Natural killer cell (primary cell): ENCODE measurements at regions not wholly inside any gene's neighbourhood (a gene's known extent, or its start where the extent isn't known, plus 50 kb on each side); places are given as distances from the start of the nearest gene placed in this dataset.

Experiments used
- ATAC-seq, 3 donors: fragments of 150-1000 bp in 2 of 3; fragments of 200-7000 bp in 1 of 3; cut with Tn5 transposase; 1 replicate in 1 of 3; 2 replicates in 2 of 3; pipeline ENCODE4 v1.10.0; 2021; ENCODE audit warnings: mild to moderate bottlenecking in 2 of 3, moderate library complexity in 2 of 3
- DNase-seq, 2 donors: peaks; one replicate each; pipeline versions ENCODE4 v3.0.0 to v3.0.0-alpha.2; 2013 to 2021; ENCODE audit warnings: mixed read lengths in 1 of 2
- H3K27ac ChIP-seq: one replicate; pipeline ENCODE4 v1.5.1; 2013; ENCODE audit warnings: mild to moderate bottlenecking, low read length
- H3K27me3 ChIP-seq: one replicate; pipeline ENCODE4 v1.6.1; 2013; ENCODE audit warnings: low read length; ENCODE audit not compliant: control insufficient read depth, insufficient read depth
- H3K36me3 ChIP-seq: one replicate; pipeline ENCODE4 v1.6.1; 2013; ENCODE audit warnings: low read length; ENCODE audit not compliant: control insufficient read depth, insufficient read depth
- H3K4me1 ChIP-seq: one replicate; pipeline ENCODE4 v1.6.1; 2013; ENCODE audit warnings: low read length; ENCODE audit not compliant: control insufficient read depth, insufficient read depth
- H3K4me3 ChIP-seq: one replicate; pipeline ENCODE4 v1.5.1; 2013; ENCODE audit warnings: low read length
- H3K9me3 ChIP-seq: one replicate; pipeline ENCODE4 v1.6.1; 2013; ENCODE audit warnings: low read length; ENCODE audit not compliant: control insufficient read depth, insufficient read depth
- H3K27ac Mint-ChIP-seq, 2 donors: one replicate each; pipeline ENCODE4 v1.8.0; 2022; ENCODE audit warnings: mild to moderate bottlenecking in 2 of 2, mixed read lengths in 2 of 2, moderate library complexity in 1 of 2
- H3K27me3 Mint-ChIP-seq, 2 donors: one replicate each; pipeline ENCODE4 v1.8.0; 2022; ENCODE audit warnings: low read depth in 2 of 2, mixed read lengths in 2 of 2
- H3K36me3 Mint-ChIP-seq: one replicate; pipeline ENCODE4 v1.8.0; 2022; ENCODE audit warnings: mixed read lengths
- H3K4me1 Mint-ChIP-seq, 2 donors: one replicate each; pipeline ENCODE4 v1.8.0; 2022; ENCODE audit warnings: mixed read lengths in 2 of 2
- H3K4me3 Mint-ChIP-seq: one replicate; pipeline ENCODE4 v1.8.0; 2022; ENCODE audit warnings: mild to moderate bottlenecking, moderate library complexity, mixed read lengths
- H3K9me3 Mint-ChIP-seq, 2 donors: one replicate each; pipeline ENCODE4 v1.8.0; 2022; ENCODE audit warnings: mixed read lengths in 2 of 2
- WGBS: methylation state at CpG from one replicate; pipeline ENCODE4 v1.1.7; 2013; ENCODE audit warnings: missing lambda C conversion rate; ENCODE audit not compliant: insufficient coverage; 5-methylcytosine and 5-hydroxymethylcytosine counted together
- intact Hi-C: fragments of 100-400 bp; cut with micrococcal nuclease; formaldehyde crosslinking; loops from one replicate; pipeline ENCODE4 v1.14.2; 2022
- TF ChIP-seq, protein P1 (sequence below): fragments of 200-600 bp; IDR thresholded peaks from one replicate; pipeline ENCODE4 v1.8.0; 2022; ENCODE audit warnings: antibody characterized with exemption

DNA sequence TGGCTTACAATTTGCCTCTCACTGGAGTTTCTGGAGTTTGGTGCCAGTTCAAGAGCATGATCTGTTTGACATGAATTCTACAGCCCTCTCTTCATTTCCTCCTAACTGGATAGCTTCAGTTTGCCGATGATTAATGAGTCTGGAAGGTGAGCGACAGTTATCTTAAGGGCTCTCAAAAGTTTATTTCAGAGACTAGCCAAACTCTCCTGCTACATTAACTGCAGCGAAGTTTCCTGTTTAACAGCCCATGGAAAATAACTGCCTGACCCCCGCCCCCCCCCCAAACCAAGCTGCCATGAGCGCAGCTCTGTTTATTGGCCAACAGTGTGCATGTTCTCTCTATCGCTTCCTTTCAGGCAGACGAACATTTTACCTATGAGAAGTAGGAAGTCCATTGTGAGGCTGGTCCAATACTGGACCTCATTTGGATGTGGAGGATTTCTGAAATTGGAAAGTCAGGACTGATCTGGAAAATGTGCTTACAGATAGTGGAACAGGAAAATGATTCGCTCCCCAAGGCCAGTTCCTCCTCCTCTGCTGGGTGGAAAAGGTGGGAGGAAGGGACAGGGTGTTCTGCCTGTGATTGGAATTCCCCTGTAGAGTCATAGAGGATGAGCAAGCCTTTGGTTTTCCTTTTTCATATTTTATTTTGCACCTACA, 522.2 kb upstream of the JAG1 start:
- Mint-ChIP-seq H3K4me3 (no peak overlapping the region), H3K36me3 (no peaks in the 10 kb centered on the region), H3K9me3 (peaks cover 0 to 3% of the 10 kb centered on the region in 2 donors), H3K27me3 (peaks cover 0 to 3% of the 10 kb centered on the region in 2 donors), H3K4me1 (no peaks in the 10 kb centered on the region), H3K27ac (no peak overlapping the region)
- no peaks in the 10 kb centered on the region for H3K36me3 ChIP-seq
- 86% methylated on average over 7 of the region's 8 CpGs for whole genome bisulfite sequencing
- H3K9me3 ChIP-seq = no peaks in the 10 kb centered on the region
- H3K4me1 ChIP-seq = no peaks in the 10 kb centered on the region
- no peak overlapping the region for H3K4me3 ChIP-seq
- ATAC-seq (no peak), DNase-seq (no peak)
- TF ChIP-seq, protein P1, sequence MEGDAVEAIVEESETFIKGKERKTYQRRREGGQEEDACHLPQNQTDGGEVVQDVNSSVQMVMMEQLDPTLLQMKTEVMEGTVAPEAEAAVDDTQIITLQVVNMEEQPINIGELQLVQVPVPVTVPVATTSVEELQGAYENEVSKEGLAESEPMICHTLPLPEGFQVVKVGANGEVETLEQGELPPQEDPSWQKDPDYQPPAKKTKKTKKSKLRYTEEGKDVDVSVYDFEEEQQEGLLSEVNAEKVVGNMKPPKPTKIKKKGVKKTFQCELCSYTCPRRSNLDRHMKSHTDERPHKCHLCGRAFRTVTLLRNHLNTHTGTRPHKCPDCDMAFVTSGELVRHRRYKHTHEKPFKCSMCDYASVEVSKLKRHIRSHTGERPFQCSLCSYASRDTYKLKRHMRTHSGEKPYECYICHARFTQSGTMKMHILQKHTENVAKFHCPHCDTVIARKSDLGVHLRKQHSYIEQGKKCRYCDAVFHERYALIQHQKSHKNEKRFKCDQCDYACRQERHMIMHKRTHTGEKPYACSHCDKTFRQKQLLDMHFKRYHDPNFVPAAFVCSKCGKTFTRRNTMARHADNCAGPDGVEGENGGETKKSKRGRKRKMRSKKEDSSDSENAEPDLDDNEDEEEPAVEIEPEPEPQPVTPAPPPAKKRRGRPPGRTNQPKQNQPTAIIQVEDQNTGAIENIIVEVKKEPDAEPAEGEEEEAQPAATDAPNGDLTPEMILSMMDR = no peak
- H3K27ac ChIP-seq = no peak overlapping the region
- intact Hi-C loops = no loop called here
- no peaks in the 10 kb centered on the region for H3K27me3 ChIP-seq

DNA sequence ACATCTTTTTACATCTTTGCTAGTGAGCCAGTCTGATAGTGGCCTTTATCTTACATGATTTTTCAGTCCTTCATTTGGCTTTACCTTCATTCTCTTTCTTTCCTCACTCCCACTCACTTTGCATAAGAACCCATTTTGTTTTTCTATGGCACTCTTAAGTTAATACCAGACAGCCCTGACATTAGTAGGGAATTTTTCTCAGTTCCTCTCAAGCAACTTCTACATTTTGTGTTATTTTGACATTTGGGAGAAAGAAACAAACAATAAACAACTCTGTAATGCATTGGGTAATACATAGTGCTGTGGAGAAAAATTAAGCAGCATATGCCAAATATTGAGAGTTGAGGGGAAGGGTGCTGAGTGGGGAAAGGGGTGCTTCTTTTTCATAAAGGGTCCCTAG, 524.1 kb upstream of the JAG1 start:
- TF ChIP-seq, protein P1 = no peak
- H3K4me1 Mint-ChIP-seq = no peaks in the 10 kb centered on the region
- H3K27me3 ChIP-seq = no peaks in the 10 kb centered on the region

DNA sequence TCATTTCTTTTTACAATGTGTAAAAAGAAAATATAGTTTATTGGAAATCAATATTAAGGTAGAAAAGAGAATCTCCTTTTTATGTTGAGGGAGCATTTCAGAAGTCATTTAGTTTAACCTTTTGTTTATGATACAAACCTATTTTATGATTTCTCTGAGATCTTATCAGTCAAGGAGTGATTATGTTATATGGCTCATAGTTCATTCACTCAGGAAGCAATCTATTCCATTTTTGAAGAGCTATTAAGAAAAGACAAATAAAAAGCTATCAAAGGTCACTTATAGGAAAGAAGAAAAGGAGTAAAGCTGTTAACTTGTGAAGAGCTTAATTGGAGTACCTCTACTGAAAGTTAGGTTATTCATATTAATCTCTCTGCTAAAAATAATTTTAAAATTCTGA, 526.6 kb upstream of the JAG1 start:
- no peaks in the 10 kb centered on the region for H3K27me3 ChIP-seq
- no peaks in the 10 kb centered on the region for H3K36me3 Mint-ChIP-seq
- ATAC-seq (no peak), DNase-seq (no peak)
- H3K27ac ChIP-seq = no peak overlapping the region
- H3K4me1 Mint-ChIP-seq = no peaks in the 10 kb centered on the region
- H3K4me3 ChIP-seq = no peak overlapping the region
- peaks cover 0 to 2% of the 10 kb centered on the region in 2 donors for H3K9me3 Mint-ChIP-seq
- no peak overlapping the region for H3K27ac Mint-ChIP-seq
- no peaks in the 10 kb centered on the region for H3K27me3 Mint-ChIP-seq
- no peaks in the 10 kb centered on the region for H3K4me1 ChIP-seq
- H3K4me3 Mint-ChIP-seq = no peak overlapping the region
- TF ChIP-seq, protein P1 = no peak
- intact Hi-C loops = no loop called here
- no peaks in the 10 kb centered on the region for H3K9me3 ChIP-seq
- H3K36me3 ChIP-seq = no peaks in the 10 kb centered on the region

More for the DNA sequence above, 524.1 kb upstream of the JAG1 start:
- no peaks in the 10 kb centered on the region for H3K36me3 ChIP-seq
- intact Hi-C loops = no loop called here
- no peak for DNase-seq
- peaks cover 0 to 2% of the 10 kb centered on the region in 2 donors for H3K9me3 Mint-ChIP-seq
- no peak overlapping the region for H3K27ac ChIP-seq
- H3K4me1 ChIP-seq = no peaks in the 10 kb centered on the region
- no peak overlapping the region for H3K4me3 ChIP-seq
- no peaks in the 10 kb centered on the region for H3K27me3 Mint-ChIP-seq
- H3K36me3 Mint-ChIP-seq = no peaks in the 10 kb centered on the region
- H3K27ac Mint-ChIP-seq = no peak overlapping the region
- no peaks in the 10 kb centered on the region for H3K9me3 ChIP-seq
- no peak overlapping the region for H3K4me3 Mint-ChIP-seq
- ATAC-seq = no peak
